Spleen (tissue), 7 donors: ENCODE measurements at regions not wholly inside any gene's neighbourhood (a gene's known extent, or its start where the extent isn't known, plus 50 kb on each side); places are given as distances from the start of the nearest gene placed in this dataset.

Experiments used
- POLR2A ChIP-seq, 3 donors: fragments of 450-650 bp; IDR thresholded peaks; one replicate each; pipeline ENCODE4 v1.5.1; 2017; ENCODE audit warnings: antibody characterized with exemption in 3 of 3, mild to moderate bottlenecking in 1 of 3
- POLR2AphosphoS5 ChIP-seq, 3 donors: sonication (generic); formaldehyde crosslinking; IDR thresholded peaks; one replicate each; pipeline ENCODE4 v1.5.1; 2017; ENCODE audit warnings: antibody characterized with exemption in 3 of 3
- TF ChIP-seq, protein P1 (sequence below), 11 experiments: fragments of 200-600 bp in 7 of 11; fragments of 450-650 bp in 4 of 11; sonication (generic) in 4 of 11; IDR thresholded peaks in 8 of 11; conservative IDR thresholded peaks in 3 of 11; 1 replicate in 7 of 11; 2 replicates in 4 of 11; pipeline versions ENCODE4 v1.4.0 to v1.8.0; 2016 to 2021; ENCODE audit warnings: antibody characterized with exemption in 11 of 11, inconsistent platforms in 4 of 11, mild to moderate bottlenecking in 1 of 11
- donor health status: DM: no; HTN: no; CAD: no; lungs with moderate emphysema.
- donor health status: DM: no; HTN: no; CAD: no.
- donor health status: DM: no; HTN: no; CAD: no.

DNA sequence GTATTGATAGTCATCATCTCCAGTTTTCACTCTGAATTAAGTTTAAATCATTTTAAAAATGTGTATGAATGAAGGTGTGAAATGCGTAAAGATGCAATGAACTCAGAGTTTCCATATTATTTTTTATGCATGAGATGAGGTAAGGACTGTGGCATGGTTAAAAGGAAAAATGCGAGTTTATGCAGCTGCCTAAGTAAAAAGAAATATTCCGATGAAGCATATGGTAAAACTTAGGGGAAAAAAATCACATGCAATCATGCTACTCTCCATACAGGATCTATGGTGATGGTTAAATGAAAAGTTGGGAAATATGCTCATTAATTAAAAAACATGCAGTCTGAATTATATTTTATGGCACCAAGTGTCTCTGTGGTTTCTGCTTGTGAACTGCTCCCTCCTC lies 77.5 kb upstream of the SP8 start:
- TF ChIP-seq, protein P1, sequence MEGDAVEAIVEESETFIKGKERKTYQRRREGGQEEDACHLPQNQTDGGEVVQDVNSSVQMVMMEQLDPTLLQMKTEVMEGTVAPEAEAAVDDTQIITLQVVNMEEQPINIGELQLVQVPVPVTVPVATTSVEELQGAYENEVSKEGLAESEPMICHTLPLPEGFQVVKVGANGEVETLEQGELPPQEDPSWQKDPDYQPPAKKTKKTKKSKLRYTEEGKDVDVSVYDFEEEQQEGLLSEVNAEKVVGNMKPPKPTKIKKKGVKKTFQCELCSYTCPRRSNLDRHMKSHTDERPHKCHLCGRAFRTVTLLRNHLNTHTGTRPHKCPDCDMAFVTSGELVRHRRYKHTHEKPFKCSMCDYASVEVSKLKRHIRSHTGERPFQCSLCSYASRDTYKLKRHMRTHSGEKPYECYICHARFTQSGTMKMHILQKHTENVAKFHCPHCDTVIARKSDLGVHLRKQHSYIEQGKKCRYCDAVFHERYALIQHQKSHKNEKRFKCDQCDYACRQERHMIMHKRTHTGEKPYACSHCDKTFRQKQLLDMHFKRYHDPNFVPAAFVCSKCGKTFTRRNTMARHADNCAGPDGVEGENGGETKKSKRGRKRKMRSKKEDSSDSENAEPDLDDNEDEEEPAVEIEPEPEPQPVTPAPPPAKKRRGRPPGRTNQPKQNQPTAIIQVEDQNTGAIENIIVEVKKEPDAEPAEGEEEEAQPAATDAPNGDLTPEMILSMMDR (IDR thresholded peaks at IDR 0.05 in 8 of 11, conservative IDR thresholded peaks at IDR 0.05 in 3 of 11) = no peak
- TF ChIP-seq POLR2A (IDR thresholded peaks at IDR 0.05) (no peak), POLR2AphosphoS5 (IDR thresholded peaks at IDR 0.05) (no peak)
